NCI-H1436 (cell line): ENCODE measurements at regions not wholly inside any gene's neighbourhood (a gene's known extent, or its start where the extent isn't known, plus 50 kb on each side); places are given as distances from the start of the nearest gene placed in this dataset.
"Not testable (repeated sequence)": the region's sequence is repeated elsewhere in the genome, so short reads cannot be mapped to it uniquely, and the experiment has no call there.

Experiments
- DNase-seq: peaks from one replicate; lab custom pipeline; 2025; lab: John Stamatoyannopoulos, UW

DNA sequence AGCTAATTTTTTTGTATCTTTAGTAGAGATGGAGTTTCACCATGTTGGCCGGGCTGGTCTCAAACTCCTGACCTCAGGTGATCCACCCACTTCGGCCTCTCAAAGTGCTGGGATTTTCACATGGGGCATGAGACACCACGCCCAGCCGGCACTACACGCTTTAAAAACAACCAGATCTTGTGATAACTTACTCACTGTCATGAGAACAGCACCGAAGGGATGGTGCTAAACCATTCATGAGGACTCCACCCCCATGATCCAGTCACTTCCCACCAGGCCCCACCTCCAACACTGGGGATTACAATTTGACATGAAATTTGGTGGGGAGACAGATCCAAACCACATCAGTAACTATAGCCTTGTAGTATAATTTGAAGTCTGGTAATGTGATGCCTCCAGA, 67.4 kb upstream of the ZNF169 start:
- DNase-seq = not testable (repeated sequence)

DNA sequence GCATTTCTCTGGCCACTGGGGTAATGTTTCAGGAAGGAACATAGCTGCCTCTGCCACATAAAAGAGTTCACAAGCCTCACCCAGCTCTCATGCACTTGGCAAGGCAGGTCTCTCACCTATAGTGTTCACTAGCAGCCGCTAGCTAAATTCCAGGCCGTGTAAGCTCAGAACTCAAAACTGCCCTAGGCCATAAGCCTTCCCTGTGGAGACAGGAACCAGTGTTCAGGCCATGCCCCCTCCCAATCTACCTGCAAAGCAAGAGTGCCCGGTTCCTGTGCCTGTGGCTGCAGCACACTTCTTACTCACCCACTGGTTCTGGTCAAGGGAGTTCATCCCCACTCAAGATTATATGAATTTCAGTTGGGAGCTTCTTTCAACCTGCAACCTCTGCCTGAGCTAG, 60.7 kb upstream of the ZNF169 start:
- DNase-seq = no peak

DNA sequence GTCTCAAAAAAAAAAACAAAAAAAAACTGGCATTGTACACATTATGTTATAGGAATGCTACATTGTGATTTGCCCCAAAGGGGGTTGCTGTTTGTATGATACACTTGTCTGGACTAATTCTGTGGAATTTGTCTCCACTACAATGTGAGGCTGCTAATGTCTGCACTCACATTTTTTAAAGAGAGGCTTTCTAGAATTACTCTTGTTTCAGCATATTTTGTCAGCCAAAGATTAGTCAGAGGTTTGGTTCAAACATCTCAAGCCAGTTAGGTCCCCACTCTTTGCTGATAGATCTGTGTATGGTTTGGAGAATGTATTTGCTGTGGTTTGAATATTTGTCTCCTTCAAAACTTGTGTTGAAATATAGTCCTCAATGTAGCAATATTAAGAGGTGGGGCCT, 59.3 kb upstream of the ZNF169 start:
- DNase-seq = no peak

DNA sequence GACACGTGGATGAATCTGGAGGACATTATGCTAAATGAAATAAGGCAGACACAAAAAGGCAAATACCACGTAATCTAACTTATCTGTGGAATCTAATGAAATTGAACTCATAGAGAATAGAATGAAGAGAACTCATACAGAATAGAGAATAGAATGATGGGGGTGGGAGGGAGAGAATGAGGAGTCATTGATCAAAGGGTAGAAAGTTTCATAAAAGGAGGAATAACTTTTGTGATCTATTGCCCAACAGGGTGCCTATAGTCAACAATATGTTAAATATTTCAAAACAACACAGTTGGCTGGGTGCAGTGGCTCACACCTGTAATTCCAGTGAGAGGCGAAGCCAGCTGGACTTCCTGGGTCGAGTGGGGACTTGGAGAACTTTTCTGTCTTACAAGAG, 54.9 kb upstream of the ZNF169 start:
- DNase-seq = no peak

DNA sequence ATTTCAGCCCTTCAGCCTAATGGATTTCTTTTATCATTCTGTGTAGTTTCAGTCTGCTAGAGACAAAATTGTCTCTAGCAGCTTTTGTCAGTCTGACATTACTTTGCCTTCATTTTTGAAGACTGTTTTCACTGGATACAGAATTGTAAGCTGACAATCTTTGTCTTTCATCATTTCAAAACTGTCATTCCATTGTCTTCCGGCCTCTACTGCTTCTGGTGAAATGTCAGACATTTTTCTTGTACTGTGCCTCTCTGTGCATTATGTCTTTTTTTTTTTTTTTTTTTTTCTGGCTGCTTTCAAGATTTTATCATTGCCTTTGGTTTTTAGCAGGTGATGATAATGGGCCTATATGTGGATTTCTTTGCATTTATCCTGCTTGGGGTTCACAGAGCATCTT, 51.3 kb upstream of the ZNF169 start:
- no peak for DNase-seq
